WTC11 (cell line): ENCODE measurements at regions not wholly inside any gene's neighbourhood (a gene's known extent, or its start where the extent isn't known, plus 50 kb on each side); places are given as distances from the start of the nearest gene placed in this dataset.

ENCODE experiments used
- NFATC4 ChIP-seq: fragments of 250-450 bp; sonication (Bioruptor Pico); IDR thresholded peaks from 2 replicates; pipeline ENCODE4 v1.9.0; 2021; ENCODE audit warnings: mild to moderate bottlenecking
- PREB ChIP-seq: sonication (generic); formaldehyde crosslinking; IDR thresholded peaks from 2 replicates; pipeline ENCODE4 v1.8.1; 2022; ENCODE audit warnings: mild to moderate bottlenecking, missing genetic modification reagents, moderate library complexity, borderline replicate concordance
- SMAD4 ChIP-seq: sonication (generic); formaldehyde crosslinking; IDR thresholded peaks from 2 replicates; pipeline ENCODE4 v1.8.0; 2022; ENCODE audit warnings: mild to moderate bottlenecking, missing genetic modification reagents
- ZNF121 ChIP-seq: sonication (generic); formaldehyde crosslinking; IDR thresholded peaks from 2 replicates; pipeline ENCODE4 v1.8.0; 2023; ENCODE audit warnings: missing genetic modification reagents
- TF ChIP-seq, protein P1 (sequence below): fragments of 250-450 bp; sonication (Bioruptor Pico); conservative IDR thresholded peaks from 2 replicates; pipeline ENCODE4 v1.9.0; 2021; ENCODE audit warnings: mild to moderate bottlenecking
- TF ChIP-seq, protein P2 (sequence below): sonication (generic); formaldehyde crosslinking; IDR thresholded peaks from 2 replicates; pipeline ENCODE4 v1.8.1; 2022; ENCODE audit warnings: low read depth, missing genetic modification reagents, borderline replicate concordance
- TF ChIP-seq, protein P3 (sequence below): sonication (generic); formaldehyde crosslinking; IDR thresholded peaks from 2 replicates; pipeline ENCODE4 v1.8.1; 2022; ENCODE audit warnings: missing genetic modification reagents, borderline replicate concordance
- TF ChIP-seq, protein P4 (sequence below): sonication (generic); formaldehyde crosslinking; conservative IDR thresholded peaks from 2 replicates; pipeline ENCODE4 v1.8.1; 2023; ENCODE audit warnings: mild to moderate bottlenecking, low read depth, missing genetic modification reagents, moderate library complexity
- TF ChIP-seq, protein P5 (sequence below): sonication (generic); formaldehyde crosslinking; IDR thresholded peaks from 2 replicates; pipeline ENCODE4 v1.8.1; 2022; ENCODE audit warnings: low read depth, mild to moderate bottlenecking, moderate library complexity, missing genetic modification reagents, borderline replicate concordance
- TF ChIP-seq, protein P6 (sequence below): sonication (generic); formaldehyde crosslinking; IDR thresholded peaks from 2 replicates; pipeline ENCODE4 v1.8.0; 2023; ENCODE audit warnings: missing genetic modification reagents, mild to moderate bottlenecking, borderline replicate concordance
- TF ChIP-seq, protein P7 (sequence below): fragments of 250-450 bp; sonication (Bioruptor Pico); IDR thresholded peaks from 2 replicates; pipeline ENCODE4 v1.9.0; 2021; ENCODE audit warnings: mild to moderate bottlenecking

- TF ChIP-seq, protein P1, sequence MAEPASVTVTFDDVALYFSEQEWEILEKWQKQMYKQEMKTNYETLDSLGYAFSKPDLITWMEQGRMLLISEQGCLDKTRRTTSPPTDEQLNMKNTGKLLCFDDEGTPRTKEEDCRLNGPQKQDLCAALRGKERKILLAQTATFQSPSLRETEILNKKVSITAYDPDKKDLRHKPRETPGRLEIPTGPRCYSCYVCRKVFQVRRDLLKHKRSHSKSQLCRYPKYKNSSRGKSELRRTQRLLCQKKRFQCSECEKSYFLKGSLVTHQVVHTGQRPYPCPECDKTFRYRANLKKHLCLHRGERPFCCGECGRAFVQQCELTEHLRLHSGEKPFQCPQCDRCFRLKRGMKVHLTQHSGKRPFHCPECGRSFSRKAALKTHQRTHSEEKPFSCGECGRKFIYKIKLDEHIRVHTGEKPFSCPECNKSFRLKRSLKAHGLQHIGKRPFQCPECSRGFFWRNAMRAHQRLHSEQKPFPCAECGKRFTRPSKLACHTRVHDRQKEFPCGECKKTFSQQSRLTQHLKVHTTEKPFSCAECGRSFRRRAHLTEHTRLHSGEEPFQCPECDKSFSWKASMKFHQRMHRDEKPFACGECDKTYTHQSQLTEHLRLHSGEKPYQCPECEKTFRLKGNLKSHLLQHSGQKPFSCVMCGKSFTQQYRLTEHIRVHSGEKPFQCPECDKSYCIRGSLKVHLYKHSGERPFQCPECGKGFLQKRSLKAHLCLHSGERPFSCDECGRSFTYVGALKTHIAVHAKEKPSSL, result no peak
- TF ChIP-seq, protein P2, sequence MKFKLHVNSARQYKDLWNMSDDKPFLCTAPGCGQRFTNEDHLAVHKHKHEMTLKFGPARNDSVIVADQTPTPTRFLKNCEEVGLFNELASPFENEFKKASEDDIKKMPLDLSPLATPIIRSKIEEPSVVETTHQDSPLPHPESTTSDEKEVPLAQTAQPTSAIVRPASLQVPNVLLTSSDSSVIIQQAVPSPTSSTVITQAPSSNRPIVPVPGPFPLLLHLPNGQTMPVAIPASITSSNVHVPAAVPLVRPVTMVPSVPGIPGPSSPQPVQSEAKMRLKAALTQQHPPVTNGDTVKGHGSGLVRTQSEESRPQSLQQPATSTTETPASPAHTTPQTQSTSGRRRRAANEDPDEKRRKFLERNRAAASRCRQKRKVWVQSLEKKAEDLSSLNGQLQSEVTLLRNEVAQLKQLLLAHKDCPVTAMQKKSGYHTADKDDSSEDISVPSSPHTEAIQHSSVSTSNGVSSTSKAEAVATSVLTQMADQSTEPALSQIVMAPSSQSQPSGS (CRISPR knock-in tag), result no peak
- TF ChIP-seq, protein P3, sequence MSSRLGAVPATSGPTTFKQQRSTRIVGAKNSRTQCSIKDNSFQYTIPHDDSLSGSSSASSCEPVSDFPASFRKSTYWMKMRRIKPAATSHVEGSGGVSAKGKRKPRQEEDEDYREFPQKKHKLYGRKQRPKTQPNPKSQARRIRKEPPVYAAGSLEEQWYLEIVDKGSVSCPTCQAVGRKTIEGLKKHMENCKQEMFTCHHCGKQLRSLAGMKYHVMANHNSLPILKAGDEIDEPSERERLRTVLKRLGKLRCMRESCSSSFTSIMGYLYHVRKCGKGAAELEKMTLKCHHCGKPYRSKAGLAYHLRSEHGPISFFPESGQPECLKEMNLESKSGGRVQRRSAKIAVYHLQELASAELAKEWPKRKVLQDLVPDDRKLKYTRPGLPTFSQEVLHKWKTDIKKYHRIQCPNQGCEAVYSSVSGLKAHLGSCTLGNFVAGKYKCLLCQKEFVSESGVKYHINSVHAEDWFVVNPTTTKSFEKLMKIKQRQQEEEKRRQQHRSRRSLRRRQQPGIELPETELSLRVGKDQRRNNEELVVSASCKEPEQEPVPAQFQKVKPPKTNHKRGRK (CRISPR knock-in tag), result no peak
- TF ChIP-seq, protein P4, sequence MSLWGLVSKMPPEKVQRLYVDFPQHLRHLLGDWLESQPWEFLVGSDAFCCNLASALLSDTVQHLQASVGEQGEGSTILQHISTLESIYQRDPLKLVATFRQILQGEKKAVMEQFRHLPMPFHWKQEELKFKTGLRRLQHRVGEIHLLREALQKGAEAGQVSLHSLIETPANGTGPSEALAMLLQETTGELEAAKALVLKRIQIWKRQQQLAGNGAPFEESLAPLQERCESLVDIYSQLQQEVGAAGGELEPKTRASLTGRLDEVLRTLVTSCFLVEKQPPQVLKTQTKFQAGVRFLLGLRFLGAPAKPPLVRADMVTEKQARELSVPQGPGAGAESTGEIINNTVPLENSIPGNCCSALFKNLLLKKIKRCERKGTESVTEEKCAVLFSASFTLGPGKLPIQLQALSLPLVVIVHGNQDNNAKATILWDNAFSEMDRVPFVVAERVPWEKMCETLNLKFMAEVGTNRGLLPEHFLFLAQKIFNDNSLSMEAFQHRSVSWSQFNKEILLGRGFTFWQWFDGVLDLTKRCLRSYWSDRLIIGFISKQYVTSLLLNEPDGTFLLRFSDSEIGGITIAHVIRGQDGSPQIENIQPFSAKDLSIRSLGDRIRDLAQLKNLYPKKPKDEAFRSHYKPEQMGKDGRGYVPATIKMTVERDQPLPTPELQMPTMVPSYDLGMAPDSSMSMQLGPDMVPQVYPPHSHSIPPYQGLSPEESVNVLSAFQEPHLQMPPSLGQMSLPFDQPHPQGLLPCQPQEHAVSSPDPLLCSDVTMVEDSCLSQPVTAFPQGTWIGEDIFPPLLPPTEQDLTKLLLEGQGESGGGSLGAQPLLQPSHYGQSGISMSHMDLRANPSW (CRISPR knock-in tag), result no peak
- TF ChIP-seq, protein P5, sequence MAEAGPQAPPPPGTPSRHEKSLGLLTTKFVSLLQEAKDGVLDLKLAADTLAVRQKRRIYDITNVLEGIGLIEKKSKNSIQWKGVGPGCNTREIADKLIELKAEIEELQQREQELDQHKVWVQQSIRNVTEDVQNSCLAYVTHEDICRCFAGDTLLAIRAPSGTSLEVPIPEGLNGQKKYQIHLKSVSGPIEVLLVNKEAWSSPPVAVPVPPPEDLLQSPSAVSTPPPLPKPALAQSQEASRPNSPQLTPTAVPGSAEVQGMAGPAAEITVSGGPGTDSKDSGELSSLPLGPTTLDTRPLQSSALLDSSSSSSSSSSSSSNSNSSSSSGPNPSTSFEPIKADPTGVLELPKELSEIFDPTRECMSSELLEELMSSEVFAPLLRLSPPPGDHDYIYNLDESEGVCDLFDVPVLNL (CRISPR knock-in tag), result no peak
- no peak for TF ChIP-seq NFATC4 (CRISPR knock-in tag)
- TF ChIP-seq, protein P6, sequence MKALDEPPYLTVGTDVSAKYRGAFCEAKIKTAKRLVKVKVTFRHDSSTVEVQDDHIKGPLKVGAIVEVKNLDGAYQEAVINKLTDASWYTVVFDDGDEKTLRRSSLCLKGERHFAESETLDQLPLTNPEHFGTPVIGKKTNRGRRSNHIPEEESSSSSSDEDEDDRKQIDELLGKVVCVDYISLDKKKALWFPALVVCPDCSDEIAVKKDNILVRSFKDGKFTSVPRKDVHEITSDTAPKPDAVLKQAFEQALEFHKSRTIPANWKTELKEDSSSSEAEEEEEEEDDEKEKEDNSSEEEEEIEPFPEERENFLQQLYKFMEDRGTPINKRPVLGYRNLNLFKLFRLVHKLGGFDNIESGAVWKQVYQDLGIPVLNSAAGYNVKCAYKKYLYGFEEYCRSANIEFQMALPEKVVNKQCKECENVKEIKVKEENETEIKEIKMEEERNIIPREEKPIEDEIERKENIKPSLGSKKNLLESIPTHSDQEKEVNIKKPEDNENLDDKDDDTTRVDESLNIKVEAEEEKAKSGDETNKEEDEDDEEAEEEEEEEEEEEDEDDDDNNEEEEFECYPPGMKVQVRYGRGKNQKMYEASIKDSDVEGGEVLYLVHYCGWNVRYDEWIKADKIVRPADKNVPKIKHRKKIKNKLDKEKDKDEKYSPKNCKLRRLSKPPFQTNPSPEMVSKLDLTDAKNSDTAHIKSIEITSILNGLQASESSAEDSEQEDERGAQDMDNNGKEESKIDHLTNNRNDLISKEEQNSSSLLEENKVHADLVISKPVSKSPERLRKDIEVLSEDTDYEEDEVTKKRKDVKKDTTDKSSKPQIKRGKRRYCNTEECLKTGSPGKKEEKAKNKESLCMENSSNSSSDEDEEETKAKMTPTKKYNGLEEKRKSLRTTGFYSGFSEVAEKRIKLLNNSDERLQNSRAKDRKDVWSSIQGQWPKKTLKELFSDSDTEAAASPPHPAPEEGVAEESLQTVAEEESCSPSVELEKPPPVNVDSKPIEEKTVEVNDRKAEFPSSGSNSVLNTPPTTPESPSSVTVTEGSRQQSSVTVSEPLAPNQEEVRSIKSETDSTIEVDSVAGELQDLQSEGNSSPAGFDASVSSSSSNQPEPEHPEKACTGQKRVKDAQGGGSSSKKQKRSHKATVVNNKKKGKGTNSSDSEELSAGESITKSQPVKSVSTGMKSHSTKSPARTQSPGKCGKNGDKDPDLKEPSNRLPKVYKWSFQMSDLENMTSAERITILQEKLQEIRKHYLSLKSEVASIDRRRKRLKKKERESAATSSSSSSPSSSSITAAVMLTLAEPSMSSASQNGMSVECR, result no peak
- no peak for TF ChIP-seq SMAD4
- TF ChIP-seq ZNF121 (CRISPR knock-in tag), result no peak
- TF ChIP-seq PREB (CRISPR knock-in tag), result no peak
- TF ChIP-seq, protein P7, sequence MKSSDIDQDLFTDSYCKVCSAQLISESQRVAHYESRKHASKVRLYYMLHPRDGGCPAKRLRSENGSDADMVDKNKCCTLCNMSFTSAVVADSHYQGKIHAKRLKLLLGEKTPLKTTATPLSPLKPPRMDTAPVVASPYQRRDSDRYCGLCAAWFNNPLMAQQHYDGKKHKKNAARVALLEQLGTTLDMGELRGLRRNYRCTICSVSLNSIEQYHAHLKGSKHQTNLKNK (CRISPR knock-in tag), result no peak
- TF ChIP-seq, all 79 proteins: peak for 0
Observed at GRCh38 chr5:38795986-38796741, 49.6 kb upstream of the OSMR start (continued).
